WERI-Rb-1 (cell line): ENCODE measurements at regions not wholly inside any gene's neighbourhood (a gene's known extent, or its start where the extent isn't known, plus 50 kb on each side); places are given as distances from the start of the nearest gene placed in this dataset.

ENCODE experiments used
- DNase-seq: peaks from one replicate; pipeline ENCODE4 v3.0.0-alpha.2; 2020
- H3K27ac ChIP-seq: fragments of 250-450 bp; sonication (Bioruptor Pico); 2 replicates; pipeline ENCODE4 v1.5.1; 2020; ENCODE audit warnings: mild to moderate bottlenecking, moderate library complexity
- H3K27me3 ChIP-seq: fragments of 250-450 bp; sonication (Bioruptor Pico); 2 replicates; pipeline ENCODE4 v1.5.1; 2021; ENCODE audit warnings: mild to moderate bottlenecking, low read depth, moderate library complexity; ENCODE audit not compliant: insufficient read depth, severe bottlenecking
- H3K36me3 ChIP-seq: fragments of 250-450 bp; sonication (Bioruptor Pico); 2 replicates; pipeline ENCODE4 v1.5.1; 2020; ENCODE audit warnings: mild to moderate bottlenecking, moderate library complexity
- H3K4me3 ChIP-seq: 2 replicates; pipeline ENCODE4 v1.5.1; 2011; ENCODE audit warnings: low read depth, mild to moderate bottlenecking, control low read depth, low read length
- H3K9me3 ChIP-seq: fragments of 250-450 bp; sonication (Bioruptor Pico); 2 replicates; pipeline ENCODE4 v1.5.1; 2021; ENCODE audit warnings: mild to moderate bottlenecking, moderate library complexity; ENCODE audit not compliant: severe bottlenecking
- CTCF ChIP-seq: IDR thresholded peaks from 2 replicates; pipeline ENCODE4 v1.5.1; 2011; ENCODE audit warnings: low read depth, mild to moderate bottlenecking, control low read depth, inconsistent platforms, low read length

- no peak for TF ChIP-seq CTCF
- DNase-seq: no peak
Observed at GRCh38 chr2:239600001-239600593, 199.3 kb upstream of the HDAC4 start.

GRCh38 chr2:239599299-239599698 is 198.5 kb upstream of the HDAC4 start:
- Histone ChIP-seq H3K36me3 (no peaks in the 10 kb centered on the region), H3K27ac (no peak overlapping the region), H3K4me3 (no peak overlapping the region), H3K27me3 (peaks cover 97% of the 10 kb centered on the region), H3K9me3 (no peaks in the 10 kb centered on the region)
- TF ChIP-seq CTCF: no peak
- DNase-seq: no peak

More at GRCh38 chr2:239600001-239600593, 199.3 kb upstream of the HDAC4 start:
- Histone ChIP-seq H3K4me3 (no peak overlapping the region), H3K9me3 (peaks cover 3% of the 10 kb centered on the region), H3K27me3 (peaks cover 97% of the 10 kb centered on the region), H3K27ac (no peak overlapping the region), H3K36me3 (no peaks in the 10 kb centered on the region)

- H3K36me3 ChIP-seq: no peaks in the 10 kb centered on the region
Observed at GRCh38 chr2:239598732-239599090, 197.9 kb upstream of the HDAC4 start.

GRCh38 chr2:239598011-239598731 is 197.4 kb upstream of the HDAC4 start:
- peaks cover 91% of the 10 kb centered on the region for H3K27me3 ChIP-seq
- no peak overlapping the region for H3K27ac ChIP-seq
- H3K36me3 ChIP-seq: no peaks in the 10 kb centered on the region
- H3K9me3 ChIP-seq: no peaks in the 10 kb centered on the region
- DNase-seq: no peak
- no peak overlapping the region for H3K4me3 ChIP-seq
- no peak for TF ChIP-seq CTCF

More at GRCh38 chr2:239598732-239599090, 197.9 kb upstream of the HDAC4 start:
- Histone ChIP-seq H3K27me3 (peaks cover 96% of the 10 kb centered on the region), H3K9me3 (no peaks in the 10 kb centered on the region), H3K27ac (no peak overlapping the region), H3K4me3 (no peak overlapping the region)
- no peak for TF ChIP-seq CTCF
- no peak for DNase-seq

- no peak for DNase-seq
- H3K9me3 ChIP-seq: no peaks in the 10 kb centered on the region
- H3K27ac ChIP-seq: no peak overlapping the region
- H3K27me3 ChIP-seq: peaks cover 84% of the 10 kb centered on the region
- H3K36me3 ChIP-seq: no peaks in the 10 kb centered on the region
- TF ChIP-seq CTCF: no peak
- no peak overlapping the region for H3K4me3 ChIP-seq
Observed at GRCh38 chr2:239597216-239597615, 196.4 kb upstream of the HDAC4 start.

- Histone ChIP-seq H3K9me3 (no peaks in the 10 kb centered on the region), H3K36me3 (no peaks in the 10 kb centered on the region), H3K27me3 (peaks cover 83% of the 10 kb centered on the region), H3K4me3 (no peak overlapping the region), H3K27ac (no peak overlapping the region)
- no peak for DNase-seq
- TF ChIP-seq CTCF: no peak
Observed at GRCh38 chr2:239596792-239597191, 196.0 kb upstream of the HDAC4 start.
